ENCODE measurements at regions not wholly inside any gene's neighbourhood (a gene's known extent, or its start where the extent isn't known, plus 50 kb on each side); places are given as distances from the start of the nearest gene placed in this dataset.

- no peak for TF ChIP-seq POLR2AphosphoS5 (IDR thresholded peaks at IDR 0.05; ENCODE audit: low read depth, low read length)
- no peak for TF ChIP-seq POLR2A (IDR thresholded peaks at IDR 0.05; ENCODE audit: low read depth, low read length)
- TF ChIP-seq TAF1 (IDR thresholded peaks at IDR 0.05; ENCODE audit: low read depth, low read length): no peak
- TF ChIP-seq SPI1 (IDR thresholded peaks at IDR 0.05; ENCODE audit: low read depth, low read length): no peak
- no peak for TF ChIP-seq POU2F2 (IDR thresholded peaks at IDR 0.05; ENCODE audit: low read depth, low read length)
These were observed 384.9 kb upstream of the NXPH2 start for GRCh38 chr2:139165041-139165440.

Data from GM12891 (cell line).